Breast epithelium (tissue), 4 donors: ENCODE measurements at regions not wholly inside any gene's neighbourhood (a gene's known extent, or its start where the extent isn't known, plus 50 kb on each side); places are given as distances from the start of the nearest gene placed in this dataset.

Source experiments
- DNase-seq, 2 donors: peaks; one replicate each; pipeline ENCODE4 v3.0.0-alpha.2; 2019; ENCODE audit warnings: low spot score in 2 of 2
- H3K27ac ChIP-seq, 2 donors: fragments of 200-600 bp; sonication (generic) in 1 of 2; one replicate each; pipeline ENCODE4 v1.5.1; 2016 to 2019; ENCODE audit warnings: mild to moderate bottlenecking in 1 of 2
- H3K27me3 ChIP-seq, 2 donors: fragments of 200-600 bp; sonication (generic) in 1 of 2; one replicate each; pipeline versions ENCODE4 v1.5.1 to v1.6.0; 2017 to 2019; ENCODE audit warnings: control low read depth in 1 of 2, mild to moderate bottlenecking in 1 of 2
- H3K36me3 ChIP-seq: fragments of 200-600 bp; one replicate; pipeline ENCODE4 v1.5.1; 2019
- H3K4me1 ChIP-seq, 2 donors: fragments of 200-600 bp; sonication (generic); one replicate each; pipeline ENCODE4 v1.5.1; 2016 to 2019; ENCODE audit warnings: control low read depth in 1 of 2
- H3K4me3 ChIP-seq, 3 donors: fragments of 200-600 bp; sonication (generic); 1 replicate in 2 of 3; 2 replicates in 1 of 3; pipeline ENCODE4 v1.5.1; 2016 to 2019; ENCODE audit warnings: mild to moderate bottlenecking in 3 of 3, moderate library complexity in 2 of 3
- H3K9me3 ChIP-seq, 2 donors: fragments of 200-600 bp; sonication (generic) in 1 of 2; one replicate each; pipeline ENCODE4 v1.5.1; 2016 to 2019; ENCODE audit warnings: control low read depth in 1 of 2
- POLR2A ChIP-seq: fragments of 450-650 bp; IDR thresholded peaks from one replicate; pipeline ENCODE4 v1.6.1; 2016; ENCODE audit warnings: antibody characterized with exemption, mild to moderate bottlenecking, moderate library complexity
- POLR2AphosphoS5 ChIP-seq, 3 donors: sonication (generic); formaldehyde crosslinking; IDR thresholded peaks; one replicate each; pipeline ENCODE4 v1.6.1; 2017; ENCODE audit warnings: antibody characterized with exemption in 3 of 3
- intact Hi-C: fragments of 100-400 bp; cut with DNase I; formaldehyde crosslinking; loops from one replicate; pipeline ENCODE4 v1.15.1; 2023; ENCODE audit warnings: low total_unique reads
- TF ChIP-seq, protein P1 (sequence below), 3 donors: fragments of 450-650 bp; IDR thresholded peaks; one replicate each; pipeline ENCODE4 v1.5.1; 2016 to 2017; ENCODE audit warnings: antibody characterized with exemption in 3 of 3, mild to moderate bottlenecking in 3 of 3, moderate library complexity in 3 of 3

DNA sequence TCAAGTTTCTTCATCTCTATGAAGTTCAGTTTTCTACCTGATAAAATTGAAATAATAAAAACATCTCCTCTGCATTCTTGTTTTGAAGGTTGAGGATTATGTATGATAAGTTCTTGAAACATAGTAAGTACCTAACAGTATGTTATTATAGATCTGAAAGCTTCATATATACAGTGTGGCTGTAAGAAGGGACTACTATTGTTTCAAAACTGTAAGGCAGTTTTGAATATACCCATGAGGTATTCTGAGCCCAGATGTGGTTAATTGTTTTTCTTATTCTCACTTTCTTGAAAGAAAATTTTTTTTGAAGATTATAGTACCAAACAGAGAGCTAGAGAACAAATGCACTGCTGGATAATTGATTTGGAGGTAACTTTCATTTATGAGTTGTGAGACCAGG, 383.2 kb downstream of the CHSY3 start:
- no peaks in the 10 kb centered on the region for H3K36me3 ChIP-seq
- no peak for TF ChIP-seq POLR2A
- intact Hi-C loops = no loop called here
- DNase-seq = no peak
- H3K27me3 ChIP-seq = no peaks in the 10 kb centered on the region
- no peak overlapping the region for H3K4me3 ChIP-seq
- H3K4me1 ChIP-seq = no peaks in the 10 kb centered on the region
- H3K9me3 ChIP-seq = no peaks in the 10 kb centered on the region
- H3K27ac ChIP-seq = no peak overlapping the region

DNA sequence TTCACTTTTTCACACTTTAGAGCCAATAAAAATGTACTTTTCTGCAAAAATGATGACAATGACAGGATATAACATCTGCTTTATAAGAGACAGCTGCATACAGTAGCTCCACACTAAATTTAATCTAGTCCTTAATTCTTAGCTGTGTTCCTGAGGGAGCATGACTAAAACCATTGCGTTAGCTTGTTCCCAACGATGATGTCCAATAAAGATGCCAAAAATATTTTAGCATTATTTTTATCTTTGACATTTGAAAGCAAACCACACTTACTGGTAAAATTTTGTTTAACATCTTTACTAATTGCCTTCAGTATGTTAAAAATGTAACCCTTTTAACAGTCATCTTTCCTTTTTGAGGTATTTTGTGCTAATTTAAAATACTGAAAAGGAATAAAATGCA, 382.7 kb downstream of the CHSY3 start:
- intact Hi-C loops = no loop called here
- H3K4me3 ChIP-seq = no peak overlapping the region
- H3K4me1 ChIP-seq = no peaks in the 10 kb centered on the region
- H3K9me3 ChIP-seq = no peaks in the 10 kb centered on the region
- H3K27ac ChIP-seq = no peak overlapping the region
- no peaks in the 10 kb centered on the region for H3K27me3 ChIP-seq
- TF ChIP-seq, protein P1, sequence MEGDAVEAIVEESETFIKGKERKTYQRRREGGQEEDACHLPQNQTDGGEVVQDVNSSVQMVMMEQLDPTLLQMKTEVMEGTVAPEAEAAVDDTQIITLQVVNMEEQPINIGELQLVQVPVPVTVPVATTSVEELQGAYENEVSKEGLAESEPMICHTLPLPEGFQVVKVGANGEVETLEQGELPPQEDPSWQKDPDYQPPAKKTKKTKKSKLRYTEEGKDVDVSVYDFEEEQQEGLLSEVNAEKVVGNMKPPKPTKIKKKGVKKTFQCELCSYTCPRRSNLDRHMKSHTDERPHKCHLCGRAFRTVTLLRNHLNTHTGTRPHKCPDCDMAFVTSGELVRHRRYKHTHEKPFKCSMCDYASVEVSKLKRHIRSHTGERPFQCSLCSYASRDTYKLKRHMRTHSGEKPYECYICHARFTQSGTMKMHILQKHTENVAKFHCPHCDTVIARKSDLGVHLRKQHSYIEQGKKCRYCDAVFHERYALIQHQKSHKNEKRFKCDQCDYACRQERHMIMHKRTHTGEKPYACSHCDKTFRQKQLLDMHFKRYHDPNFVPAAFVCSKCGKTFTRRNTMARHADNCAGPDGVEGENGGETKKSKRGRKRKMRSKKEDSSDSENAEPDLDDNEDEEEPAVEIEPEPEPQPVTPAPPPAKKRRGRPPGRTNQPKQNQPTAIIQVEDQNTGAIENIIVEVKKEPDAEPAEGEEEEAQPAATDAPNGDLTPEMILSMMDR (IDR thresholded peaks at IDR 0.05) = no peak
- TF ChIP-seq POLR2A (no peak), POLR2AphosphoS5 (IDR thresholded peaks at IDR 0.05) (no peak)
- no peaks in the 10 kb centered on the region for H3K36me3 ChIP-seq
- no peak for DNase-seq

DNA sequence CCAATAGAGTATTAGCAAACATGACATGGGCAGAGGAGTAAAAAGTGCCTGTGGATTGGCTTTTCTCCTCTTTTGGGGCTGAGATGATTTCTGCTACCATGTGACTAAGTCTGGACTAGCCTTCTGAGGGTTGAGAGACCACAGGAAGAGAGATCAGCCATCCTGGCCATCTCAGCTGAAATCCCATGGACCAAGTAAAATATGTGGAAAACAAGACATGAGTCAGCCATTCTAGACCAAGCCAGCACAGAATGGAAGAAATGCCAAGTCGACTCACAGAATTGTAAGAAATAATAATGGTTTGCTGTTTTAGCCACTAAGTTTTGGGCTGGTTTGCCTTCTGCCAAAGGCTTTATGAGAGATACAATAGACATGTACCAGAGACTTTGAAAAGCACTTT, 377.8 kb downstream of the CHSY3 start:
- intact Hi-C loops = no loop called here
- Histone ChIP-seq H3K4me1 (no peaks in the 10 kb centered on the region), H3K27ac (no peak overlapping the region), H3K27me3 (no peaks in the 10 kb centered on the region), H3K9me3 (no peaks in the 10 kb centered on the region), H3K36me3 (no peaks in the 10 kb centered on the region), H3K4me3 (no peak overlapping the region)
- DNase-seq = no peak
- TF ChIP-seq POLR2A = no peak

DNA sequence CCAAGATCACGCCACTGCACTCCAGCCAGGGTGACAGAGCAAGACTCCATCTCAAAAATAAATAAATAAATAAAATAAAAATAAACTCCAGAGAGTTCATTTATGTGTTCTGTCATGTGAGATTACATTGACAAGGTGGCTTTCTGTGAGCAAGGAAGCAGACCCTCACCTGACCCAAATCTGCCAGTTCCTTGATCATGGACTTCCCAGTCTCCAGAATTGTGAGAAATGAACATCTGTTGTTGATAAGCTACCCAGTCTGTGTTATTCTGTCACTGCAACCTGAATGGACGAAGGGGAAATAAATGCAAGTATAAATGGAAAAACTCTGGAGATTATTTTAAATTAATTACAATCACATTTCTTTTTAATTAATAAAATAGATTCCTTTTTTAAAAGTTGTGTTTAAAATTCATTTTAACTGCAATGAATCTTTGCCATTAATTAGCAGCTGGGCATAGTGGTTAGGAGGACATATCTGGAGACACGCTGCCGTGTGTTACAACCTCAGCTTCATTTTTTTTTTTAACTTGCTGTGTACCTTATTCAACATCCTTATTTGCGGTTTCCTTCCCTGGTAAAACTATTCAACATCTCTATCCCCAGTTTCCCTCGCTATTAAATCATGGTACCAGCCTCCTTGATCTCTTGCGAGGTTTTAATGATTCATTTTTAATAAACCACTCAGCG, 376.4 kb downstream of the CHSY3 start:
- H3K27me3 ChIP-seq = no peaks in the 10 kb centered on the region
- DNase-seq = no peak
- intact Hi-C loops = no loop called here
- H3K36me3 ChIP-seq = no peaks in the 10 kb centered on the region
- H3K27ac ChIP-seq = no peak overlapping the region
- no peak overlapping the region for H3K4me3 ChIP-seq
- no peaks in the 10 kb centered on the region for H3K4me1 ChIP-seq
- H3K9me3 ChIP-seq = no peaks in the 10 kb centered on the region
- no peak for TF ChIP-seq POLR2A
- no peak for TF ChIP-seq POLR2AphosphoS5 (IDR thresholded peaks at IDR 0.05)
- TF ChIP-seq, protein P1 (IDR thresholded peaks at IDR 0.05) = no peak

DNA sequence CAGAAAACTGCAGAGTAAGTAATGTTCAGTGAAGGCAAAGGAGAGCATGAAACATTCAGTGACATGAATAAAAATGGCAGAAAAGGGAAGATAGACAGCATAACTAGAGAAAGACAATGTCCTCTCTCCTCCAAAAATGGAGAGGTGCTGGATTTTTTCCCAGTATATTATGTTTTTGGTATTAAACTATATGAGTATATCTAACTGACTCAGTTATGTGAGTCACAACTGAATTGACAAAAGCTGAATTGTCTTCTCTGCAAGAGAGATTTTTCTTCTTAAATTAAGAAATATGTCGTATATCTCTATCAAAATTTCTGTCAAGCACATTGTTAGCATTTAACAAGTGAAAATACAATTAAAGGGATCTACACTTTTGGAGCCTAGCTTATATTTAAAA, 375.1 kb downstream of the CHSY3 start:
- intact Hi-C loops = no loop called here
- Histone ChIP-seq H3K27me3 (no peaks in the 10 kb centered on the region), H3K9me3 (no peaks in the 10 kb centered on the region), H3K4me1 (no peaks in the 10 kb centered on the region), H3K36me3 (no peaks in the 10 kb centered on the region), H3K4me3 (no peak overlapping the region), H3K27ac (no peak overlapping the region)
- TF ChIP-seq POLR2AphosphoS5 (IDR thresholded peaks at IDR 0.05) (no peak), POLR2A (no peak)
- TF ChIP-seq, protein P1 (IDR thresholded peaks at IDR 0.05) = no peak
- DNase-seq = no peak

DNA sequence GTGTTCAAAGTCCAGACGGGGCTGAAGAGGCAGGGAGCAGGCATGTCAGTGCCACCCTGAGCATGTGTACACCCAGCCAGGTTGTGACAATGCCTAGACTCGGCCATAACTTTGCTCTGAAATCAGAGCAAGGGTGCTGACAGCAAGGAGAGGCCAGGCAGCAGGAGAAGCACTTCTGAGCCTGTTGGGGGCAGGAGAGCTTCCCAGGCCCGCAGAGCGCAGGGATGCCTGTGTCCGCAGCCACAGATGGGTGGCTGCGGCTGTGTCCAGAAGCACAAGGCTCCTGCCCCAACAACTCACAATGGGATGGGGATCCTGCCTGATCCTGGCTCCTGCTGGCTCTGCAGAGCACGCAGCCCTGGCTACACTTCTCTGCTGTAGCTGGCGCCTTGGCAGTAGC, 373.9 kb downstream of the CHSY3 start:
- Histone ChIP-seq H3K36me3 (no peaks in the 10 kb centered on the region), H3K4me3 (no peak overlapping the region), H3K27ac (no peak overlapping the region), H3K27me3 (no peaks in the 10 kb centered on the region), H3K9me3 (no peaks in the 10 kb centered on the region), H3K4me1 (no peaks in the 10 kb centered on the region)
- TF ChIP-seq, protein P1 (IDR thresholded peaks at IDR 0.05) = no peak
- no peak for TF ChIP-seq POLR2AphosphoS5 (IDR thresholded peaks at IDR 0.05)
- TF ChIP-seq POLR2A = no peak
- intact Hi-C loops = no loop called here
- DNase-seq = no peak
